ENCODE measurements at regions not wholly inside any gene's neighbourhood (a gene's known extent, or its start where the extent isn't known, plus 50 kb on each side); places are given as distances from the start of the nearest gene placed in this dataset.
A peak's percentile ranks its signal among the peaks of the same experiment; 100 is the strongest.

- DNase-seq (ENCODE audit: low read depth in 1 of 2, low spot score in 1 of 2) (no peak), ATAC-seq (no peak)
- peak overlapping the region in 1 of 2 experiments; percentile 23; a peak in 1 of 6 replicates for H3K27ac ChIP-seq
These were observed 52.9 kb upstream of the CD180 start for GRCh38 chr5:67249590-67249895.

GRCh38 chr5:67248703-67249589 lies 52.3 kb upstream of the CD180 start:
- TF ChIP-seq, protein P1, sequence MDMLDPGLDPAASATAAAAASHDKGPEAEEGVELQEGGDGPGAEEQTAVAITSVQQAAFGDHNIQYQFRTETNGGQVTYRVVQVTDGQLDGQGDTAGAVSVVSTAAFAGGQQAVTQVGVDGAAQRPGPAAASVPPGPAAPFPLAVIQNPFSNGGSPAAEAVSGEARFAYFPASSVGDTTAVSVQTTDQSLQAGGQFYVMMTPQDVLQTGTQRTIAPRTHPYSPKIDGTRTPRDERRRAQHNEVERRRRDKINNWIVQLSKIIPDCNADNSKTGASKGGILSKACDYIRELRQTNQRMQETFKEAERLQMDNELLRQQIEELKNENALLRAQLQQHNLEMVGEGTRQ (IDR thresholded peaks at IDR 0.05): no peak
- TF ChIP-seq EP300 (IDR thresholded peaks at IDR 0.05) (no peak), MAX (IDR thresholded peaks at IDR 0.05) (no peak), KDM1A (IDR thresholded peaks at IDR 0.05; ENCODE audit: low read depth) (no peak), ZSCAN20 (CRISPR knock-in tag; IDR thresholded peaks at IDR 0.05) (no peak), RNF2 (IDR thresholded peaks at IDR 0.05; ENCODE audit: borderline replicate concordance, low read depth) (no peak), MYC (IDR thresholded peaks at IDR 0.05; ENCODE audit: borderline replicate concordance, low read length) (no peak), BCL3 (IDR thresholded peaks at IDR 0.05) (no peak), HES2 (IDR thresholded peaks at IDR 0.05) (no peak)
- Histone ChIP-seq H3K4me2 (no peak overlapping the region), H3K27ac (peak overlapping the region in 1 of 2 experiments; percentile 23; a peak in 1 of 6 replicates), H3K4me1 (no peaks in the 10 kb centered on the region), H3K9me3 (0 out of 3 replicates have a peak, but pooled peaks cover 3% of the 10 kb centered on the region), H3K4me3 (no peak overlapping the region)
- CTCF ChIA-PET: interaction anchor here (1.3 to 3.2 kb wide), 2 partner anchors 20 to 1004 kb away, joined by 4 to 35 read pairs; no protein-coding TSS in a partner anchor
- FAIRE-seq: no peak
- 63% methylated on average over 5 of the region's 5 CpGs for WGBS (ENCODE audit: missing lambda C conversion rate)
- POLR2A ChIA-PET: no interaction called here
- no peak for ATAC-seq
- DNase-seq (ENCODE audit: low read depth in 1 of 2, low spot score in 1 of 2): no peak

More at GRCh38 chr5:67249590-67249895, 52.9 kb upstream of the CD180 start:
- no peak for FAIRE-seq
- H3K9me3 ChIP-seq: 0 out of 3 replicates have a peak, but pooled peaks cover 3% of the 10 kb centered on the region
- H3K4me2 ChIP-seq: no peak overlapping the region
- no peak overlapping the region for H3K4me3 ChIP-seq
- ChIA-PET POLR2A (no interaction called here), CTCF (interaction anchor here (1.3 kb wide), 1 partner anchor 20 kb away, joined by 4 read pairs; no protein-coding TSS in a partner anchor)
- no peaks in the 10 kb centered on the region for H3K4me1 ChIP-seq
- 27% methylated on average over 3 of the region's 3 CpGs for WGBS (ENCODE audit: missing lambda C conversion rate)
- TF ChIP-seq EHMT2 (IDR thresholded peaks at IDR 0.05; ENCODE audit: low read depth): no peak
- TF ChIP-seq RARB (CRISPR knock-in tag; IDR thresholded peaks at IDR 0.05): no peak
- no peak for TF ChIP-seq JUNB (IDR thresholded peaks at IDR 0.05)
- no peak for TF ChIP-seq HOXA7 (CRISPR knock-in tag; IDR thresholded peaks at IDR 0.05)
- no peak for TF ChIP-seq FOXS1 (CRISPR knock-in tag; IDR thresholded peaks at IDR 0.05)
- no peak for TF ChIP-seq GATA3 (IDR thresholded peaks at IDR 0.05; ENCODE audit: borderline replicate concordance)
- TF ChIP-seq, protein P2, sequence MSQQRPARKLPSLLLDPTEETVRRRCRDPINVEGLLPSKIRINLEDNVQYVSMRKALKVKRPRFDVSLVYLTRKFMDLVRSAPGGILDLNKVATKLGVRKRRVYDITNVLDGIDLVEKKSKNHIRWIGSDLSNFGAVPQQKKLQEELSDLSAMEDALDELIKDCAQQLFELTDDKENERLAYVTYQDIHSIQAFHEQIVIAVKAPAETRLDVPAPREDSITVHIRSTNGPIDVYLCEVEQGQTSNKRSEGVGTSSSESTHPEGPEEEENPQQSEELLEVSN (IDR thresholded peaks at IDR 0.05; ENCODE audit: borderline replicate concordance, low read depth): no peak
- TF ChIP-seq FOSB (CRISPR knock-in tag; IDR thresholded peaks at IDR 0.05): no peak
- TF ChIP-seq CEBPB (IDR thresholded peaks at IDR 0.05): no peak
- no peak for TF ChIP-seq SMC3 (IDR thresholded peaks at IDR 0.05)
- no peak for TF ChIP-seq ATOH8 (CRISPR knock-in tag; IDR thresholded peaks at IDR 0.05; ENCODE audit: low read depth)
- TF ChIP-seq ZNF302 (CRISPR knock-in tag; IDR thresholded peaks at IDR 0.05): no peak
- no peak for TF ChIP-seq BCL3 (IDR thresholded peaks at IDR 0.05)
- TF ChIP-seq, protein P3, sequence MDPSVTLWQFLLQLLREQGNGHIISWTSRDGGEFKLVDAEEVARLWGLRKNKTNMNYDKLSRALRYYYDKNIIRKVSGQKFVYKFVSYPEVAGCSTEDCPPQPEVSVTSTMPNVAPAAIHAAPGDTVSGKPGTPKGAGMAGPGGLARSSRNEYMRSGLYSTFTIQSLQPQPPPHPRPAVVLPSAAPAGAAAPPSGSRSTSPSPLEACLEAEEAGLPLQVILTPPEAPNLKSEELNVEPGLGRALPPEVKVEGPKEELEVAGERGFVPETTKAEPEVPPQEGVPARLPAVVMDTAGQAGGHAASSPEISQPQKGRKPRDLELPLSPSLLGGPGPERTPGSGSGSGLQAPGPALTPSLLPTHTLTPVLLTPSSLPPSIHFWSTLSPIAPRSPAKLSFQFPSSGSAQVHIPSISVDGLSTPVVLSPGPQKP (IDR thresholded peaks at IDR 0.05; ENCODE audit: low read depth, low read length): no peak
- no peak for TF ChIP-seq MAX (IDR thresholded peaks at IDR 0.05)
- no peak for TF ChIP-seq HOXB13 (CRISPR knock-in tag; IDR thresholded peaks at IDR 0.05; ENCODE audit: low read depth)
- no peak for TF ChIP-seq KDM1A (IDR thresholded peaks at IDR 0.05; ENCODE audit: low read depth)
- TF ChIP-seq MAFK (IDR thresholded peaks at IDR 0.05; ENCODE audit: partially characterized antibody): no peak
- no peak for TF ChIP-seq ZSCAN20 (CRISPR knock-in tag; IDR thresholded peaks at IDR 0.05)
- TF ChIP-seq RAD21 (conservative IDR thresholded peaks at IDR 0.05 in 1 of 2, IDR thresholded peaks at IDR 0.05 in 1 of 2): no peak
